ENCODE measurements at regions not wholly inside any gene's neighbourhood (a gene's known extent, or its start where the extent isn't known, plus 50 kb on each side); places are given as distances from the start of the nearest gene placed in this dataset.
"Not testable (repeated sequence)": the region's sequence is repeated elsewhere in the genome, so short reads cannot be mapped to it uniquely, and the experiment has no call there.

DNA sequence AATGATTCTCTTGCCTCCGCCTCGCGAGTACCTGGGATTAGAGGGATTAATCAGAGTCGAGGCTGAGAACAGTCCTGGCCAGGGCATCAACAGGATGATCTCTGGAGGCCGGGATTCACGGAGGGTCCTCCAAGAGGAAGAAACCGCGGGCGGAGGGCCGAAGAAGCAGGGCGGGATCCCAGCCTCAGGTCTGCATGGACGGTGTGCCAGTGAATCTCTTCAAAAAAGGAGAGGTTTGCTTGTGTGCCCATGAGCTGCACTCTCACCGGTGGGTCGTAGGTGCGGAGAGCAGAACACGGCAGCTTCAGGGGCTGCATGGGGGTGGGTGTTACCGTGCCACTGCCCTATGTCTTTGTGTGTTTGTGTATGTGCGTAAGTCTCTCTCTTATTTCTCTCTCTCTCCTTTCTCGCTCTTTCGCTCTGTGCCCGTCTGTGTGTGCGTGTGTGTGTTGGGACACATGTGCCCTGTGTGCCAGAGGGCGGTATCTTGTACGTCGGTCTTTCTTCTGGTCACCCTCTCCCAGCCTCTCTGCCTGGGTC is 768.2 kb upstream of the ALG10B start:
- Mint-ChIP-seq H3K36me3 (peaks cover 0 to 8% (median 7%) of the 10 kb centered on the region in 3 donors), H3K27me3 (ENCODE audit: low read depth in 3 of 3) (peaks cover 0 to 1% (median 0%) of the 10 kb centered on the region in 3 donors), H3K4me3 (no peak overlapping the region), H3K4me1 (no peaks in the 10 kb centered on the region), H3K9me3 (peaks cover 27 to 68% (median 63%) of the 10 kb centered on the region in 6 donors), H3K27ac (no peak overlapping the region)
- DNase-seq, result no peak

DNA sequence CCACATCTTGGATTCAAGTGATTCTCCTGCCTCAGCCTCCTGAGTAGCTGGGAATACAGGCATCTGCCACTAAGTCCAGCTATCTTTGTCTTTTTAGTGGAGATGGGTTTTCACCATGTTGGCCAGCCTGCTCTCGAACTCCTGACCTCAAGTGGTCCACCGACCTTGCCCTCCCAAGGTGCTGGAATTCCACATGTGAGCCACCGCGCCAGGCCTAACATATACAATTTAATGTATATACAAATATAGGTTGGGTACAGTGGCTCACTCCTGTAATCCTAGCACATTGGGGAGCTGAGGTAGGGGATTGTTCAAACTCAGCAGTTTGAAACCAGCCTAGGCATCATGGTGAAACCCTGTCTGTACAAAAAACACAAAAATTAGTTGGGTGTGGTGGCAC is 759.6 kb upstream of the ALG10B start:
- H3K4me3 Mint-ChIP-seq; H3K4me1 Mint-ChIP-seq; H3K27me3 Mint-ChIP-seq (ENCODE audit: low read depth in 3 of 3); H3K27ac Mint-ChIP-seq; DNase-seq; H3K36me3 Mint-ChIP-seq: not testable (repeated sequence)
- peaks cover 23 to 52% (median 37%) of the 10 kb centered on the region in 6 donors for H3K9me3 Mint-ChIP-seq

DNA sequence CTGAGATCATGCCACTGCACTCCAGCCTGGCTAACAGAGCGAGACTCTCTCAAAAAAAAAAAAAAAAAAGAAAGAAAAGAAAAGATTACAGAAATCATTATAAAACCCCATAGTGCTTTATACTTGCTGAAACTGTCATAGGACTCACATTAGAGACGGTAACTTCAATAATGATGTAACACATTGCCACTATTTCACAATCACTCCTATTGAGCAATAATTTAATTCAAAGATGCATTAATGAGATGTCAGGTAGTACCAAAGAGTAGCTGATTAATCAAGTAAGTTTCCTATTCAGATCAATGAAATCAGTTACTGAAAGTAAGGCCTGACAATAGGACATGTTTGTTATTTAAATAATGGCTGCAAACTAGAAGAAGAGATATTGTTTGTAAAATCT is 751.5 kb upstream of the ALG10B start:
- peaks cover 0 to 2% (median 0%) of the 10 kb centered on the region in 3 donors for H3K27me3 Mint-ChIP-seq (ENCODE audit: low read depth in 3 of 3)
- no peak overlapping the region for H3K27ac Mint-ChIP-seq
- H3K4me1 Mint-ChIP-seq, result no peaks in the 10 kb centered on the region
- peaks cover 18 to 50% (median 44%) of the 10 kb centered on the region in 6 donors for H3K9me3 Mint-ChIP-seq
- no peak overlapping the region for H3K4me3 Mint-ChIP-seq
- DNase-seq, result no peak
- peaks cover 0 to 8% (median 4%) of the 10 kb centered on the region in 3 donors for H3K36me3 Mint-ChIP-seq

DNA sequence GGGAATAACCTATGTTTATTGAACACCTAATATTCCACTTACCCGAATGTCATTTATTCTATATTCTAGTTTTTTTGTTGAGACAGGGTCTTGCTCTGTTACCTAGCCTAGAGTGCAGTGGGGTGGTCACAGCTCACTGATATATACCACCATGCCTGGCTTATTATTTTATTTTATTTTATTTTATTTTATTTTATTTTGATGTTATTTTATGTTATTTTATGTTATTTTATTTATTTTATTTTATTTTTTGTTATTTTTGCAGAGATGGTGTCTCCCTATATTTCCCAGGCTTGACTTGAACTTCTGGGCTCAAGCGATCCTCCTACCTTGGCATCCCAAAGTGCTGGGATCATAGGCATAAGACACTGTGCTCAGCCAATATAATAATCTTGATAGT is 746.0 kb upstream of the ALG10B start:
- H3K36me3 Mint-ChIP-seq; H3K27ac Mint-ChIP-seq; H3K27me3 Mint-ChIP-seq (ENCODE audit: low read depth in 3 of 3); H3K4me1 Mint-ChIP-seq; H3K4me3 Mint-ChIP-seq; DNase-seq: not testable (repeated sequence)
- peaks cover 25 to 46% (median 35%) of the 10 kb centered on the region in 6 donors for H3K9me3 Mint-ChIP-seq

Data from immature natural killer cell (primary cell).